ENCODE measurements at regions not wholly inside any gene's neighbourhood (a gene's known extent, or its start where the extent isn't known, plus 50 kb on each side); places are given as distances from the start of the nearest gene placed in this dataset.

GRCh38 chr4:45701621-45702020 lies 422.2 kb downstream of the GABRG1 start:
- H3K4me3 ChIP-seq: no peak overlapping the region
- no peaks in the 10 kb centered on the region for H3K36me3 ChIP-seq
- no peaks in the 10 kb centered on the region for H3K27me3 ChIP-seq
- no peak for DNase-seq (ENCODE audit: low spot score in 2 of 2)
- TF ChIP-seq CTCF (IDR thresholded peaks at IDR 0.05): no peak
- no peaks in the 10 kb centered on the region for H3K9me3 ChIP-seq
- H3K4me1 ChIP-seq: no peaks in the 10 kb centered on the region
- intact Hi-C loops (cut with DNase I): loop anchor here (10.0 kb wide), 1 partner anchor 373 kb away; no protein-coding TSS in a partner anchor
- H3K27ac ChIP-seq: no peak overlapping the region

GRCh38 chr4:45693746-45694145 lies 430.1 kb downstream of the GABRG1 start:
- no peaks in the 10 kb centered on the region for H3K27me3 ChIP-seq
- H3K27ac ChIP-seq: no peak overlapping the region
- H3K36me3 ChIP-seq: no peaks in the 10 kb centered on the region
- no peak for TF ChIP-seq CTCF (IDR thresholded peaks at IDR 0.05)
- DNase-seq (ENCODE audit: low spot score in 2 of 2): no peak
- intact Hi-C loops (cut with DNase I): no loop called here
- H3K4me1 ChIP-seq: no peaks in the 10 kb centered on the region
- no peak overlapping the region for H3K4me3 ChIP-seq
- H3K9me3 ChIP-seq: no peaks in the 10 kb centered on the region

GRCh38 chr4:45692131-45692735 lies 431.6 kb downstream of the GABRG1 start:
- Histone ChIP-seq H3K4me3 (no peak overlapping the region), H3K27me3 (no peaks in the 10 kb centered on the region), H3K27ac (no peak overlapping the region), H3K9me3 (no peaks in the 10 kb centered on the region), H3K36me3 (no peaks in the 10 kb centered on the region), H3K4me1 (no peaks in the 10 kb centered on the region)
- DNase-seq (ENCODE audit: low spot score in 2 of 2): no peak
- TF ChIP-seq CTCF (IDR thresholded peaks at IDR 0.05): no peak
- intact Hi-C loops (cut with DNase I): no loop called here

- Histone ChIP-seq H3K27me3 (no peaks in the 10 kb centered on the region), H3K9me3 (no peaks in the 10 kb centered on the region), H3K27ac (no peak overlapping the region), H3K36me3 (no peaks in the 10 kb centered on the region), H3K4me3 (no peak overlapping the region), H3K4me1 (no peaks in the 10 kb centered on the region)
- DNase-seq (ENCODE audit: low spot score in 2 of 2): no peak
- intact Hi-C loops (cut with DNase I): no loop called here
- no peak for TF ChIP-seq CTCF (IDR thresholded peaks at IDR 0.05)
Measured at GRCh38 chr4:45688341-45688740, 435.5 kb downstream of the GABRG1 start.

- Histone ChIP-seq H3K27me3 (no peaks in the 10 kb centered on the region), H3K4me1 (no peaks in the 10 kb centered on the region), H3K36me3 (no peaks in the 10 kb centered on the region), H3K4me3 (no peak overlapping the region), H3K27ac (no peak overlapping the region), H3K9me3 (no peaks in the 10 kb centered on the region)
- TF ChIP-seq CTCF (IDR thresholded peaks at IDR 0.05): no peak
- intact Hi-C loops (cut with DNase I): no loop called here
- no peak for DNase-seq (ENCODE audit: low spot score in 2 of 2)
Measured at GRCh38 chr4:45679411-45679810, 444.4 kb downstream of the GABRG1 start.

GRCh38 chr4:45668128-45668527 lies 455.7 kb downstream of the GABRG1 start:
- Histone ChIP-seq H3K36me3 (no peaks in the 10 kb centered on the region), H3K4me3 (no peak overlapping the region), H3K9me3 (no peaks in the 10 kb centered on the region), H3K27me3 (no peaks in the 10 kb centered on the region), H3K27ac (no peak overlapping the region), H3K4me1 (no peaks in the 10 kb centered on the region)
- DNase-seq (ENCODE audit: low spot score in 2 of 2): no peak
- no peak for TF ChIP-seq CTCF (IDR thresholded peaks at IDR 0.05)
- intact Hi-C loops (cut with DNase I): no loop called here

Measured in ascending aorta (tissue), 2 donors.